Lower lobe of right lung (tissue), 2 donors: ENCODE measurements at regions not wholly inside any gene's neighbourhood (a gene's known extent, or its start where the extent isn't known, plus 50 kb on each side); places are given as distances from the start of the nearest gene placed in this dataset.

Experiments used
- ATAC-seq, 2 donors: fragments of 200-7000 bp; cut with Tn5 transposase; one replicate each; pipeline ENCODE4 v1.9.1; 2020 to 2022; ENCODE audit warnings: mild to moderate bottlenecking in 2 of 2, moderate library complexity in 2 of 2
- DNase-seq: peaks from one replicate; pipeline ENCODE4 v3.0.0-alpha.2; 2020
- H3K27ac ChIP-seq: fragments of 200-600 bp; one replicate; pipeline ENCODE4 v1.8.0; 2022
- H3K27me3 ChIP-seq: fragments of 200-600 bp; one replicate; pipeline ENCODE4 v1.8.0; 2022; ENCODE audit warnings: low read depth
- H3K36me3 ChIP-seq: fragments of 200-600 bp; one replicate; pipeline ENCODE4 v1.8.0; 2022; ENCODE audit warnings: mild to moderate bottlenecking
- H3K4me1 ChIP-seq: fragments of 200-600 bp; one replicate; pipeline ENCODE4 v1.8.0; 2022
- H3K4me3 ChIP-seq: fragments of 200-600 bp; one replicate; pipeline ENCODE4 v1.8.0; 2022; ENCODE audit warnings: mild to moderate bottlenecking
- H3K9me3 ChIP-seq: fragments of 200-600 bp; one replicate; pipeline ENCODE4 v1.8.0; 2022
- CTCF ChIP-seq: fragments of 200-600 bp; IDR thresholded peaks from one replicate; pipeline ENCODE4 v1.8.0; 2022; ENCODE audit warnings: antibody characterized with exemption, mild to moderate bottlenecking
- intact Hi-C: fragments of 100-400 bp; cut with DNase I; formaldehyde crosslinking; loops from one replicate; pipeline ENCODE4 v1.11.0; 2022
- donor health status: DM: no; HTN: yes; CAD: no; lungs with severe emphysema.

- DNase-seq (no peak), ATAC-seq (no peak)
- no peak overlapping the region for H3K4me3 ChIP-seq
- H3K27ac ChIP-seq = no peak overlapping the region
- no peaks in the 10 kb centered on the region for H3K36me3 ChIP-seq
- H3K4me1 ChIP-seq = no peaks in the 10 kb centered on the region
- H3K27me3 ChIP-seq = no peaks in the 10 kb centered on the region
- intact Hi-C loops = no loop called here
- H3K9me3 ChIP-seq = no peaks in the 10 kb centered on the region
- TF ChIP-seq CTCF = no peak
Observed at GRCh38 chr5:88555674-88556073, 287.0 kb upstream of the TMEM161B start.

GRCh38 chr5:88553986-88554385 lies 285.3 kb upstream of the TMEM161B start:
- ATAC-seq = no peak
- no peak for TF ChIP-seq CTCF
- Histone ChIP-seq H3K27ac (no peak overlapping the region), H3K27me3 (no peaks in the 10 kb centered on the region), H3K9me3 (no peaks in the 10 kb centered on the region), H3K4me1 (no peaks in the 10 kb centered on the region), H3K4me3 (no peak overlapping the region), H3K36me3 (no peaks in the 10 kb centered on the region)
- intact Hi-C loops = no loop called here
- no peak for DNase-seq

GRCh38 chr5:88553136-88553875 lies 284.7 kb upstream of the TMEM161B start:
- ATAC-seq (no peak), DNase-seq (no peak)
- Histone ChIP-seq H3K4me3 (no peak overlapping the region), H3K4me1 (no peaks in the 10 kb centered on the region), H3K36me3 (no peaks in the 10 kb centered on the region), H3K9me3 (no peaks in the 10 kb centered on the region), H3K27me3 (no peaks in the 10 kb centered on the region), H3K27ac (no peak overlapping the region)
- intact Hi-C loops = no loop called here
- TF ChIP-seq CTCF = no peak

- no peaks in the 10 kb centered on the region for H3K9me3 ChIP-seq
- DNase-seq = no peak
- no peaks in the 10 kb centered on the region for H3K27me3 ChIP-seq
- no peak overlapping the region for H3K27ac ChIP-seq
- no peaks in the 10 kb centered on the region for H3K4me1 ChIP-seq
- H3K36me3 ChIP-seq = no peaks in the 10 kb centered on the region
- TF ChIP-seq CTCF = no peak
- H3K4me3 ChIP-seq = no peak overlapping the region
- ATAC-seq = no peak
- intact Hi-C loops = no loop called here
Observed at GRCh38 chr5:88552426-88552825, 283.8 kb upstream of the TMEM161B start.

- no peak for TF ChIP-seq CTCF
- Histone ChIP-seq H3K9me3 (no peaks in the 10 kb centered on the region), H3K4me3 (no peak overlapping the region), H3K4me1 (no peaks in the 10 kb centered on the region), H3K27ac (no peak overlapping the region), H3K27me3 (no peaks in the 10 kb centered on the region), H3K36me3 (no peaks in the 10 kb centered on the region)
- intact Hi-C loops = no loop called here
- no peak for ATAC-seq
- no peak for DNase-seq
Observed at GRCh38 chr5:88551724-88552345, 283.2 kb upstream of the TMEM161B start.
